A549 (cell line): ENCODE measurements at regions not wholly inside any gene's neighbourhood (a gene's known extent, or its start where the extent isn't known, plus 50 kb on each side); places are given as distances from the start of the nearest gene placed in this dataset.

Experiments
- ATAC-seq, 2 experiments: fragments of 200-7000 bp in 1 of 2; fragments of >200 bp in 1 of 2; cut with Nextera tagmentation in 1 of 2; cut with Tn5 transposase in 1 of 2; 3 replicates each; pipeline versions ENCODE4 v1.8.0 to v1.9.1; 2018 to 2020; ENCODE audit warnings: mild to moderate bottlenecking in 1 of 2, moderate library complexity in 1 of 2
- CTCF ChIA-PET: fragments of 300-600 bp; sonication (Branson Sonifier 250); formaldehyde crosslinking; extraction: SDS; loops from one replicate; lab custom pipeline; 2021; ENCODE audit warnings: antibody characterized with exemption, inconsistent platforms; lab: Yijun Ruan, JAX
- POLR2A ChIA-PET: fragments of 350-600 bp; formaldehyde crosslinking; extraction: SDS; loops from one replicate; lab custom pipeline; 2021; ENCODE audit warnings: antibody characterized with exemption, inconsistent platforms; lab: Yijun Ruan, JAX
- DNase-seq, 2 experiments: peaks; one replicate each; pipeline versions ENCODE4 v3.0.0 to v3.0.0-alpha.2; 2011 to 2016; ENCODE audit warnings: low read depth in 1 of 2, low spot score in 1 of 2
- FAIRE-seq: peaks from 2 replicates; lab custom pipeline; 2011; peaks lifted over from hg19 to GRCh38; lab: Jason Lieb, UNC
- H3K27ac ChIP-seq, 2 experiments: fragments of >200 bp; sonication (Bioruptor Twin); formaldehyde crosslinking; 3 replicates each; pipeline ENCODE4 v1.5.1; 2016 to 2017
- H3K4me1 ChIP-seq: fragments of >200 bp; sonication (Bioruptor Twin); formaldehyde crosslinking; 3 replicates; pipeline ENCODE4 v1.6.1; 2016
- H3K4me2 ChIP-seq: fragments of >200 bp; sonication (Bioruptor Twin); formaldehyde crosslinking; 3 replicates; pipeline ENCODE4 v1.6.1; 2016
- H3K4me3 ChIP-seq: fragments of >200 bp; sonication (Bioruptor Twin); formaldehyde crosslinking; 3 replicates; pipeline ENCODE4 v1.5.1; 2016
- H3K9me3 ChIP-seq: fragments of >200 bp; sonication (Bioruptor Twin); formaldehyde crosslinking; 3 replicates; pipeline ENCODE4 v1.6.1; 2016
- ATOH8 ChIP-seq: fragments of 250-450 bp; sonication (Bioruptor Pico); IDR thresholded peaks from 2 replicates; pipeline ENCODE4 v1.5.0; 2020; ENCODE audit warnings: low read depth, mild to moderate bottlenecking, moderate library complexity
- BHLHE40 ChIP-seq: IDR thresholded peaks from 2 replicates; pipeline ENCODE4 v1.6.1; 2012; ENCODE audit warnings: low read depth, low read length, inconsistent platforms
- CBX2 ChIP-seq: fragments of 200-600 bp; sonication (generic); IDR thresholded peaks from 2 replicates; pipeline ENCODE4 v1.6.1; 2016; ENCODE audit warnings: low read depth, mild to moderate bottlenecking, borderline replicate concordance
- CHD4 ChIP-seq: fragments of 200-600 bp; sonication (generic); IDR thresholded peaks from 2 replicates; pipeline ENCODE4 v1.6.1; 2016; ENCODE audit warnings: antibody characterized with exemption, mild to moderate bottlenecking, borderline replicate concordance
- EHF ChIP-seq: fragments of 250-450 bp; sonication (Bioruptor Pico); IDR thresholded peaks from 2 replicates; pipeline ENCODE4 v1.5.0; 2020; ENCODE audit warnings: mild to moderate bottlenecking
- EHMT2 ChIP-seq: fragments of 200-600 bp; sonication (generic); IDR thresholded peaks from 2 replicates; pipeline ENCODE4 v1.6.1; 2016; ENCODE audit warnings: antibody characterized with exemption, low read depth, mild to moderate bottlenecking, moderate library complexity
- ELK1 ChIP-seq: fragments of 150-350 bp; IDR thresholded peaks from 2 replicates; pipeline ENCODE4 v1.6.1; 2014; ENCODE audit warnings: low read depth, mild to moderate bottlenecking, low read length
- EP300 ChIP-seq, 2 experiments: fragments of >200 bp; sonication (Bioruptor Twin); formaldehyde crosslinking; IDR thresholded peaks; 2 replicates in 1 of 2; 3 replicates in 1 of 2; pipeline ENCODE4 v1.6.1; 2016 to 2017
- FOSB ChIP-seq: fragments of 250-450 bp; sonication (Bioruptor Pico); IDR thresholded peaks from 2 replicates; pipeline ENCODE4 v1.5.0; 2020; ENCODE audit warnings: mild to moderate bottlenecking, moderate library complexity
- FOSL2 ChIP-seq, 2 experiments: fragments of 450-650 bp in 1 of 2; fragments of >200 bp in 1 of 2; sonication (Bioruptor Twin) in 1 of 2; formaldehyde crosslinking; IDR thresholded peaks; 2 replicates each; pipeline versions ENCODE4 v1.5.0 to v1.6.1; 2016 to 2020; ENCODE audit warnings: mild to moderate bottlenecking in 1 of 2, moderate library complexity in 1 of 2
- FOXS1 ChIP-seq: fragments of 250-450 bp; sonication (Bioruptor Pico); IDR thresholded peaks from 2 replicates; pipeline ENCODE4 v1.5.0; 2020; ENCODE audit warnings: mild to moderate bottlenecking, moderate library complexity
- GATA3 ChIP-seq: IDR thresholded peaks from 2 replicates; pipeline ENCODE4 v1.6.1; 2012; ENCODE audit warnings: borderline replicate concordance
- HDAC2 ChIP-seq: fragments of 200-600 bp; sonication (generic); IDR thresholded peaks from 2 replicates; pipeline ENCODE4 v1.6.1; 2016
- HES2 ChIP-seq: fragments of >200 bp; sonication (Bioruptor Twin); formaldehyde crosslinking; IDR thresholded peaks from 2 replicates; pipeline ENCODE4 v1.6.1; 2016
- HEYL ChIP-seq: fragments of 250-450 bp; sonication (Bioruptor Pico); IDR thresholded peaks from 2 replicates; pipeline ENCODE4 v1.8.0; 2021; ENCODE audit warnings: mild to moderate bottlenecking, moderate library complexity
- HOXA7 ChIP-seq: fragments of 250-450 bp; sonication (Bioruptor Pico); IDR thresholded peaks from 2 replicates; pipeline ENCODE4 v1.5.0; 2020; ENCODE audit warnings: mild to moderate bottlenecking, moderate library complexity
- HOXB13 ChIP-seq: fragments of 250-450 bp; sonication (Bioruptor Pico); IDR thresholded peaks from 2 replicates; pipeline ENCODE4 v1.5.0; 2020; ENCODE audit warnings: low read depth, mild to moderate bottlenecking, moderate library complexity
- JUNB ChIP-seq: fragments of >200 bp; sonication (Bioruptor Twin); formaldehyde crosslinking; IDR thresholded peaks from 2 replicates; pipeline ENCODE4 v1.6.1; 2016
- KDM5A ChIP-seq: fragments of 200-600 bp; sonication (generic); IDR thresholded peaks from 2 replicates; pipeline ENCODE4 v1.6.1; 2016; ENCODE audit warnings: antibody characterized with exemption, mild to moderate bottlenecking
- MAZ ChIP-seq: fragments of 150-350 bp; IDR thresholded peaks from 2 replicates; pipeline ENCODE4 v1.6.1; 2014; ENCODE audit warnings: antibody characterized with exemption, low read depth, low read length, borderline replicate concordance
- MYC ChIP-seq: IDR thresholded peaks from 2 replicates; pipeline ENCODE4 v1.6.1; 2012; ENCODE audit warnings: mild to moderate bottlenecking, inconsistent platforms, low read length, improper control_type of control experiment, borderline replicate concordance
- NFE2L2 ChIP-seq: fragments of 150-350 bp; conservative IDR thresholded peaks from 2 replicates; pipeline ENCODE4 v1.6.1; 2014; ENCODE audit warnings: low read length
- NR3C1 ChIP-seq: fragments of >200 bp; sonication (Bioruptor Twin); formaldehyde crosslinking; IDR thresholded peaks from 3 replicates; pipeline ENCODE4 v1.6.1; 2017
- PHF8 ChIP-seq: fragments of 200-600 bp; sonication (generic); IDR thresholded peaks from 2 replicates; pipeline ENCODE4 v1.6.1; 2016; ENCODE audit warnings: low read depth, mild to moderate bottlenecking, antibody characterized with exemption, moderate library complexity, borderline replicate concordance
- RARB ChIP-seq: fragments of 250-450 bp; sonication (Bioruptor Pico); IDR thresholded peaks from 2 replicates; pipeline ENCODE4 v1.8.0; 2021; ENCODE audit warnings: mild to moderate bottlenecking, moderate library complexity
- REST ChIP-seq: fragments of 200-600 bp; sonication (generic); IDR thresholded peaks from 2 replicates; pipeline ENCODE4 v1.6.1; 2016; ENCODE audit warnings: antibody characterized with exemption, mild to moderate bottlenecking, moderate library complexity
- RNF2 ChIP-seq: fragments of 200-600 bp; sonication (generic); IDR thresholded peaks from 2 replicates; pipeline ENCODE4 v1.6.1; 2016; ENCODE audit warnings: low read depth, mild to moderate bottlenecking, antibody characterized with exemption, moderate library complexity, borderline replicate concordance
- SMC3 ChIP-seq: fragments of >200 bp; sonication (Bioruptor Twin); formaldehyde crosslinking; IDR thresholded peaks from 3 replicates; pipeline ENCODE4 v1.6.1; 2018; ENCODE audit warnings: inconsistent platforms
- TFCP2L1 ChIP-seq: fragments of 250-450 bp; sonication (Bioruptor Pico); IDR thresholded peaks from 2 replicates; pipeline ENCODE4 v1.5.0; 2021; ENCODE audit warnings: mild to moderate bottlenecking
- TP53 ChIP-seq: fragments of 250-450 bp; sonication (Bioruptor Pico); IDR thresholded peaks from 2 replicates; pipeline ENCODE4 v1.5.0; 2021; ENCODE audit warnings: mild to moderate bottlenecking, moderate library complexity
- USF2 ChIP-seq: fragments of 450-650 bp; IDR thresholded peaks from 2 replicates; pipeline ENCODE4 v1.6.1; 2014; ENCODE audit warnings: antibody characterized with exemption
- ZC3H11A ChIP-seq: fragments of 450-650 bp; IDR thresholded peaks from 2 replicates; pipeline ENCODE4 v1.6.1; 2014; ENCODE audit warnings: antibody characterized with exemption, mild to moderate bottlenecking
- WGBS: methylation state at CpG from one replicate; pipeline ENCODE4 v1.1.6; 2017; ENCODE audit errors: missing lambda C conversion rate; 5-methylcytosine and 5-hydroxymethylcytosine counted together

GRCh38 chr9:89953824-89954615, 349.2 kb downstream of the GADD45G start:
- ChIA-PET POLR2A (no interaction called here), CTCF (no interaction called here)
- Histone ChIP-seq H3K4me1 (no peaks in the 10 kb centered on the region), H3K4me3 (no peak overlapping the region), H3K9me3 (no peaks in the 10 kb centered on the region), H3K27ac (no peak overlapping the region), H3K4me2 (no peak overlapping the region)
- ATAC-seq (no peak), DNase-seq (no peak), FAIRE-seq (no peak)
- TF ChIP-seq CBX2 (no peak), MYC (no peak), JUNB (no peak), TP53 (no peak), HES2 (no peak), ZC3H11A (no peak), MAZ (no peak), EHMT2 (no peak), RNF2 (no peak), EHF (CRISPR knock-in tag) (no peak), FOSB (CRISPR knock-in tag) (no peak), NFE2L2 (no peak), HDAC2 (no peak), BHLHE40 (no peak), HEYL (CRISPR knock-in tag) (no peak), EP300 (IDR thresholded peaks at IDR 0.05) (no peak), GATA3 (no peak), ATOH8 (CRISPR knock-in tag) (no peak)
- WGBS: 49% methylated on average over 16 of the region's 16 CpGs

- no peak for TF ChIP-seq HEYL (CRISPR knock-in tag)
- no peak for TF ChIP-seq FOSL2 (IDR thresholded peaks at IDR 0.05)
- TF ChIP-seq FOSL2 (CRISPR knock-in tag; IDR thresholded peaks at IDR 0.05): no peak
- no peak for TF ChIP-seq CHD4
- no peak for TF ChIP-seq RARB (CRISPR knock-in tag)
- no peak for TF ChIP-seq NR3C1
- TF ChIP-seq PHF8: no peak
- no peak for TF ChIP-seq KDM5A
- TF ChIP-seq SMC3: no peak
- no peak for TF ChIP-seq HOXB13 (CRISPR knock-in tag)
- TF ChIP-seq HOXA7: no peak
- no peak for TF ChIP-seq GATA3
- TF ChIP-seq REST: no peak
- TF ChIP-seq TFCP2L1: no peak
- no peak for TF ChIP-seq FOXS1 (CRISPR knock-in tag)
- TF ChIP-seq USF2: no peak
- no peak for TF ChIP-seq EHF (CRISPR knock-in tag)
- no peak for TF ChIP-seq FOSB (CRISPR knock-in tag)
- no peak for TF ChIP-seq ELK1
- TF ChIP-seq MAZ: no peak
- Histone ChIP-seq H3K4me3 (no peak overlapping the region), H3K4me1 (no peaks in the 10 kb centered on the region), H3K4me2 (no peak overlapping the region), H3K27ac (no peak overlapping the region), H3K9me3 (no peaks in the 10 kb centered on the region)
- no peak for DNase-seq
- no peak for ATAC-seq
- no peak for FAIRE-seq
- ChIA-PET CTCF (no interaction called here), POLR2A (no interaction called here)
- 29% methylated on average over 2 of the region's 2 CpGs for WGBS
These were observed 350.3 kb downstream of the GADD45G start for GRCh38 chr9:89955144-89955543.
